Epithelial cell of esophagus (primary cell): ENCODE measurements at regions not wholly inside any gene's neighbourhood (a gene's known extent, or its start where the extent isn't known, plus 50 kb on each side); places are given as distances from the start of the nearest gene placed in this dataset.

Experiments
- DNase-seq: peaks from one replicate; pipeline ENCODE4 v3.0.0; 2010; ENCODE audit warnings: low read depth
- H3K4me3 ChIP-seq: 2 replicates; pipeline ENCODE4 v1.5.1; 2011; ENCODE audit warnings: mild to moderate bottlenecking, low read length, control low read depth
- TF ChIP-seq, protein P1 (sequence below): IDR thresholded peaks from 2 replicates; pipeline ENCODE4 v1.5.1; 2011; ENCODE audit warnings: low read depth, mild to moderate bottlenecking, low read length, control low read depth, inconsistent platforms; ENCODE audit not compliant: insufficient read depth; ENCODE audit errors: missing control alignments

DNA sequence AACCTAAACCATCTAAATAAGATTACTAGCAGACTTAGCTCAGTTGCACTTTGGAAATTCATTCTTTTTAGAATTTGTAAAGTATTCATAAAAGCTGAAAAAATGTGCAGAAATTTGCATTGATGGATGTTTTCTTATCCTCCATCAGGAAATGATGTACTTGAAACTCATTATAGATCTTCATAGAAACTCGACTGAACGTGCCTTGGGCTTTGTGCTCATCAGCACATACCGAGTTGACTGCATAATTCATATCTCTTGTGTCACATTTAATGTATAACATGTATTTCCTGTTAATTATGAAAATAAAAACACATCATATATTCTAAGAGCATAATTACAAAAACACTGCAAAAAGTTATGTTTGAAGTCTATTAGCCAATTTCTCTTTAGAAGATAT, 290.9 kb upstream of the NR5A2 start:
- peak; percentile 17 for DNase-seq
- H3K4me3 ChIP-seq: no peak overlapping the region
- TF ChIP-seq, protein P1, sequence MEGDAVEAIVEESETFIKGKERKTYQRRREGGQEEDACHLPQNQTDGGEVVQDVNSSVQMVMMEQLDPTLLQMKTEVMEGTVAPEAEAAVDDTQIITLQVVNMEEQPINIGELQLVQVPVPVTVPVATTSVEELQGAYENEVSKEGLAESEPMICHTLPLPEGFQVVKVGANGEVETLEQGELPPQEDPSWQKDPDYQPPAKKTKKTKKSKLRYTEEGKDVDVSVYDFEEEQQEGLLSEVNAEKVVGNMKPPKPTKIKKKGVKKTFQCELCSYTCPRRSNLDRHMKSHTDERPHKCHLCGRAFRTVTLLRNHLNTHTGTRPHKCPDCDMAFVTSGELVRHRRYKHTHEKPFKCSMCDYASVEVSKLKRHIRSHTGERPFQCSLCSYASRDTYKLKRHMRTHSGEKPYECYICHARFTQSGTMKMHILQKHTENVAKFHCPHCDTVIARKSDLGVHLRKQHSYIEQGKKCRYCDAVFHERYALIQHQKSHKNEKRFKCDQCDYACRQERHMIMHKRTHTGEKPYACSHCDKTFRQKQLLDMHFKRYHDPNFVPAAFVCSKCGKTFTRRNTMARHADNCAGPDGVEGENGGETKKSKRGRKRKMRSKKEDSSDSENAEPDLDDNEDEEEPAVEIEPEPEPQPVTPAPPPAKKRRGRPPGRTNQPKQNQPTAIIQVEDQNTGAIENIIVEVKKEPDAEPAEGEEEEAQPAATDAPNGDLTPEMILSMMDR: no peak

DNA sequence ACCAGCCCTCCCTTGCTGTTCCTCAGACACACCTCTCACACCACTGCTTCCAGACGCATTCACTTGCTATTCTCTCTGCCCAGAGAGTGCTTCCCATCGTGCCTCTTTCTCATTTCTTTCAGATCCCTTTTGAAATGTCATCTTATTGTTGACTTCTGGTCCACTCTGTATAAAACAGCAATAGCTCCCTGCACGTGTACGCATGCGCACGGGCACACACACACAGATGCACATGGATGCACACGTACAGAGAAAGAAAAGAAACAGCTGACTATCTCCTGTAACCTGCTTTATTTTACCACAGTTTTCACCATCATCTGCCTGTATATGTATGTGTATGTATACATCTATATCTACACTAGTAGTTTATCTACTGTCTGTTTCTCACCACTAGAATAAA, 285.9 kb upstream of the NR5A2 start:
- no peak for DNase-seq
- TF ChIP-seq, protein P1: no peak
- no peak overlapping the region for H3K4me3 ChIP-seq

DNA sequence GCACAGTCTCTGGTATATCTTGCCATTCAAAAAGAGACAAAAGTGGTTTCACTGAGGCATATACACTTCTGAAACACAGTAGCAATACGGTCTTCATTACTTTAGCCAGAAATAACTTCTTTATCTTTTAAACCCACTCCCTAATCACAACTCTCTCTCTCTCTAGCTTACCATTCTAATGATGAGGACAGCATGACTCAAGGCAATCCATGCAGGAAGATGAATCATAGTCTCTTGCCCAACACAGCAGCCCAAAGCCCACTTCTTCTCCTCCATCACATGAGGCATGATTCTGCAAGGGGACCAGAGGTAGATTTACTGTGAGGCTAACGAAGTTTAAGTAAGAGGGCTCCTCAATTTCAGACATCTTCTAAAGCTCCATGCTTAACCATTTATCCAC, 285.0 kb upstream of the NR5A2 start:
- peak; percentile 96 for DNase-seq
- TF ChIP-seq, protein P1: no peak
- H3K4me3 ChIP-seq: no peak overlapping the region

DNA sequence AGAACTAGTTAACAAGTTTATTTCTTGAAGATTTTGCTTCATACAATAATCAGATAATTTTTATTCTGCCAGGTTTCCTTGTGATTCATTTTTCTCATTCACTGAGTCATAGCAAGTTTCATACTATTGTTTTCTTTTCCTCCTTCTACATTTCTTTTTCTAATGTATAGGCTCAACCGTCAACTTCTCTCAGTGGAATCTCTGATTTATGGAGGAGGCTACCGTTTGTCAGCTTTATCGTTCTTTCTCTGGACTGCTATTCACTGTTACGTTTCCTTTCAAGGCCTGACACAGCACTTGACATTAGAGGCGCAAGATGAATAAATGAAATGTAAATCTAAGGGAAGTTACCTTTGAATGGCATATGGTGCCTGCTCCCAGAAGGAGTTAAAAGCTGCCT, 284.3 kb upstream of the NR5A2 start:
- TF ChIP-seq, protein P1: no peak
- DNase-seq: peak; percentile 51
- H3K4me3 ChIP-seq: no peak overlapping the region

DNA sequence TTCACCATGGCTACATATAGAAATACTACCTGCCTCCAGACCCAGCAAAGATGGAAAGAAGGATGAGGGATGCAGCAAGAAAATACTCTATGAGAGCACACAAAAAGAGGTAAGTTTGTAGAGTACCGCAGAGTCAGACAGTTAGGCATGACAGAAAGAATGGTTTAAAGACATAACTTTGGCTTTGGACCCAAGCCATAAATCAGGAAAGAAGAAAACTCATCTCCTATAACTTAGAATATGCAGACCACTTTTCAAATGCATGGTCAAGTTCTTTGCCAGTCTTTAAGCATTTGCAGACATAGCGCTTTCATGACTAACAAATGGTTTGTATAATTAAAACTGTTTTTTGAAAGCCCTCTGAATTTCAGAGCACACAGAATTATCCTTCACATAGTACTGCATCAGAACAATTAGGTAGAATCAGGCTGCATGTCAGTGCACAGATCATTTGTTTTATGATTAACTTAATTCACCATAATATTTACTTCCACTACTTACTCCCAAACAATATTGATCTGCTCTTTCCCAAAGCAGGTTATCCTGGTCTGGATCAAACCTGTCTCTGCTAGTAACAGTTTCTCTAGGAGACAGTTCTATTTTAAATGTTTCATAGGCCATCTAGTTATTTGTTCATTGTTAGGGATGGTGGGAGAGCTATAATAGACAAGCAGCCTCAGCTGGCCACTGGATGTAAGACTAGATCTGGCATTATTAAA, 280.7 kb upstream of the NR5A2 start:
- no peak for DNase-seq
- no peak overlapping the region for H3K4me3 ChIP-seq
- TF ChIP-seq, protein P1: no peak

DNA sequence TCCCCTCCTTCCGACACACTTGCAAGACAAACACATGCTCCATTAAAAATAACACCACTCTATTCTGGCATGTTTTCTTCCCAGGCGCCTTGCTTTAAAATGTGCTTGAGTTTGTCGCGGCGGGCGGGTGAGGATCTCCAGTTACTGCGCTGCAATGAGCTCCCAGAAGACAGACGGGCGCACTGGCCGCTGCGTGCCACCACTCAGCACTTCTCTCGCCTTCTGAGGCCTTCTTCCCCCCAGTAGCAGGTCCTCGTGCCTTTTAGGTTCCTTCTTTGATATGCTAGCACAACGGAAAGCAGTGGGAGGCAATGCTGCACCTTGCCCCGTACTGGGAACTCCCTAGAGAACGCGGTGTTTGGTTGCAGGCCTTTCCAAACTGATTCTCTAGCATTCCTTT, 279.5 kb upstream of the NR5A2 start:
- no peak overlapping the region for H3K4me3 ChIP-seq
- TF ChIP-seq, protein P1: no peak
- no peak for DNase-seq

DNA sequence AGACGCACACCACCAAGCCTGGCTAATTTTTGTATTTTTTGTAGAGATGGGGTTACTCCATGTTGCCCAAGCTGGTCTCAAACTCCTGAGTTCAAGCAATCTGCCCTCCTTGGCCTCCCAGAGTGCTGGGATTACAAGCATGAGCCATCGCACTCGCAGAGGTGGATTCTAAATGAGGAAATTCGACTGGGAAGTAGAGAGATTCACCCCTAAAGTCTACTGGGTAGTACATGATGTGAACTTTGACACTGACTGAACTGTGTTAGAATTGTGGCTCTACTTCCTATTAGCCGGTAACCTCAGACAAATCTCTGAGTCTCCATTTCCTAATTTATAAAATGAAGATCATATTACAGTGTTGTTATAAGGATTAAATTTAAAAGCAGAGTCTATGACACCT, 276.0 kb upstream of the NR5A2 start:
- no peak for DNase-seq
- no peak overlapping the region for H3K4me3 ChIP-seq
- TF ChIP-seq, protein P1: no peak
